Type B pancreatic cell (in vitro differentiated cells): ENCODE measurements at regions not wholly inside any gene's neighbourhood (a gene's known extent, or its start where the extent isn't known, plus 50 kb on each side); places are given as distances from the start of the nearest gene placed in this dataset.
"Not testable (repeated sequence)": the region's sequence is repeated elsewhere in the genome, so short reads cannot be mapped to it uniquely, and the experiment has no call there.

ENCODE experiments used
- DNase-seq: peaks from one replicate; pipeline ENCODE4 v3.0.0; 2021; ENCODE audit warnings: mixed read lengths; ENCODE audit not compliant: unreplicated experiment; ENCODE audit errors: extremely low spot score
- H3K27ac Mint-ChIP-seq: 2 replicates; pipeline ENCODE4 v1.8.0; 2021; ENCODE audit warnings: mild to moderate bottlenecking, mixed read lengths
- H3K27me3 Mint-ChIP-seq: 2 replicates; pipeline ENCODE4 v1.8.0; 2021; ENCODE audit warnings: mixed read lengths
- H3K36me3 Mint-ChIP-seq: 2 replicates; pipeline ENCODE4 v1.8.0; 2021; ENCODE audit warnings: mixed read lengths
- H3K4me1 Mint-ChIP-seq: one replicate; pipeline ENCODE4 v1.8.0; 2021; ENCODE audit warnings: mixed read lengths; ENCODE audit not compliant: unreplicated experiment
- H3K4me3 Mint-ChIP-seq: 2 replicates; pipeline ENCODE4 v1.8.0; 2021; ENCODE audit warnings: mild to moderate bottlenecking, mixed read lengths
- H3K9me3 Mint-ChIP-seq: 2 replicates; pipeline ENCODE4 v1.8.0; 2021; ENCODE audit warnings: mixed read lengths
- TF ChIP-seq, protein P1 (sequence below): fragments of 200-600 bp; sonication (generic); conservative IDR thresholded peaks from 2 replicates; pipeline ENCODE4 v1.5.0; 2021; ENCODE audit warnings: antibody characterized with exemption, mild to moderate bottlenecking

DNA sequence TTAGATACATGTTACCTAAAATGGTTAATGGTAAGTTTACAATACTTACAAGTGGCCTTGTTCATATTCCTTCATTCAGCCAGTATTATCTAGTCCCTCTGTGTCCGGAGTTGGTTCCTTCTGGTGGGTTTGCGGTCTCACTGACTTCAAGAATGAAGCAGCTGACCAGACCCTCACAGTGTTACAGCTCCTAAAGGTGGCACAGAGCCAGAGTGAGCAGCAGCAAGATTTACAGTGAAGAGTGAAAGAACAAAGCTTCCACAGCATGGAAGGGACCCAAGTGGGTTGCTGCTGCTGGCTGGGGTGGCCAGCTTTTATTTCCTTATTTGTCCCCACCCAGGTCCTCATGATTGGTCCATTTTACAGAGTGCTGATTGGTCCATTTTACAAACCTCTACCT lies 916.8 kb downstream of the MCTP2 start:
- H3K4me3 Mint-ChIP-seq, result no peak overlapping the region

DNA sequence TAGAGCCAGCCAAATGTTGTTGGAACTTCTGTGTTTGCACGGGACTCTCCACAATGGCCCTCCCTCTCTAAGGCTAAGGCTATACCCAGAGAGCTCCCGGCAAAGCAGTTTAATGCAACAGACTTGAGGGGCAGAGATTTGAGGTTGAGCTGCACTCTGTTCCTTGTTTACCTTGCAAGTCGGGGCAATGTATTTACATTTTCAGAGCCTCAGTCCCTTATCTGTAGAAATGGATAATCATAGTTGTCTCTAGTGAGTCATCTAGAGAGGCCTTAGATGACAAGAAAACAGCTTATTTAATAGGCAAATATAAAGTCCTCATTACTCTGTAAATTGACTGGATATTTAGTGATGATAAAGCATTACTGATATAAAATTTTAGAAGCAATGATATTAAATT lies 917.7 kb downstream of the MCTP2 start:
- TF ChIP-seq, protein P1, sequence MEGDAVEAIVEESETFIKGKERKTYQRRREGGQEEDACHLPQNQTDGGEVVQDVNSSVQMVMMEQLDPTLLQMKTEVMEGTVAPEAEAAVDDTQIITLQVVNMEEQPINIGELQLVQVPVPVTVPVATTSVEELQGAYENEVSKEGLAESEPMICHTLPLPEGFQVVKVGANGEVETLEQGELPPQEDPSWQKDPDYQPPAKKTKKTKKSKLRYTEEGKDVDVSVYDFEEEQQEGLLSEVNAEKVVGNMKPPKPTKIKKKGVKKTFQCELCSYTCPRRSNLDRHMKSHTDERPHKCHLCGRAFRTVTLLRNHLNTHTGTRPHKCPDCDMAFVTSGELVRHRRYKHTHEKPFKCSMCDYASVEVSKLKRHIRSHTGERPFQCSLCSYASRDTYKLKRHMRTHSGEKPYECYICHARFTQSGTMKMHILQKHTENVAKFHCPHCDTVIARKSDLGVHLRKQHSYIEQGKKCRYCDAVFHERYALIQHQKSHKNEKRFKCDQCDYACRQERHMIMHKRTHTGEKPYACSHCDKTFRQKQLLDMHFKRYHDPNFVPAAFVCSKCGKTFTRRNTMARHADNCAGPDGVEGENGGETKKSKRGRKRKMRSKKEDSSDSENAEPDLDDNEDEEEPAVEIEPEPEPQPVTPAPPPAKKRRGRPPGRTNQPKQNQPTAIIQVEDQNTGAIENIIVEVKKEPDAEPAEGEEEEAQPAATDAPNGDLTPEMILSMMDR, result no peak
- Mint-ChIP-seq H3K27ac (no peak overlapping the region), H3K36me3 (no peaks in the 10 kb centered on the region), H3K4me3 (no peak overlapping the region), H3K27me3 (no peaks in the 10 kb centered on the region), H3K4me1 (no peaks in the 10 kb centered on the region), H3K9me3 (peaks cover 16% of the 10 kb centered on the region)
- DNase-seq, result no peak

More for the DNA sequence above, 916.8 kb downstream of the MCTP2 start:
- Mint-ChIP-seq H3K27me3 (no peaks in the 10 kb centered on the region), H3K27ac (no peak overlapping the region), H3K36me3 (no peaks in the 10 kb centered on the region), H3K9me3 (peaks cover 7% of the 10 kb centered on the region), H3K4me1 (no peaks in the 10 kb centered on the region)
- TF ChIP-seq, protein P1, result no peak
- DNase-seq, result no peak

DNA sequence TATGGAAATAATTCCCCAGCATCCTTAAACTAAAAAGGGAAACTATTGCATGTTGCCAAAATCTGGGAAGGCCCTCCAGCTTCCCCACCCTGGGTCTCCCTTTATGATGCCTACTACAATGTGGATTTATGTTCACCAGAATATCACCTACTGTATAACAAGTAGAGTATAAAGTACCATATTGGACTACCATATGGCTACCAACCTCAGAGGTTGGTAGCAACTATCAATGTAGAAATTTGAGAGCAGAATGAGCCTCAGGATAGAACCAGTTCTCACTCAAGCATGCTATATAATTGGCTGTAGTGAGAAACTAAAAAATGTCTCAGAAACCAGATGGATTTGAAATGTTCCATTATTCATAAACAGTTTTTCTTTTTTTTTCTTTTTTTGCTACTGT lies 918.4 kb downstream of the MCTP2 start:
- Mint-ChIP-seq H3K4me3 (no peak overlapping the region), H3K27ac (no peak overlapping the region), H3K9me3 (peaks cover 16% of the 10 kb centered on the region), H3K27me3 (no peaks in the 10 kb centered on the region), H3K36me3 (no peaks in the 10 kb centered on the region), H3K4me1 (no peaks in the 10 kb centered on the region)
- TF ChIP-seq, protein P1, result no peak
- DNase-seq, result no peak

DNA sequence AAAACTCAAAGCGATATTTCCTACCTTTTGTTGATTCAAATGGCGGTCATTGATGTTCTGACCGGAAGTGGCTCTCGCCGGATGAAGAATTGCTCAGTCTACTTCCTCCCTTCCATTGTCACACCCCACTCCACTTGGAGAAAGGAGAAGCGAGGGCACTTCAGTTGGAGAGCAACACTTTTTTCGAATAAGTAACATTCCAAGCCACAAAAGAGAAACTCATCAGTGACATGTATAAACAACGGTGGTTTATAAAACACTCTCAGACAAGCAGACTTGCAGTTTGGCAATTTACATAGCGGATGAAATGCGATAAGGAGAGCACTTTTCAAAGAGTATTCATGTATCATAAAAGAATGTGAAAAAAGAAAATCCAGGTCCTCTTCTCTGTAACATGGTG lies 919.1 kb downstream of the MCTP2 start:
- H3K4me1 Mint-ChIP-seq, result no peaks in the 10 kb centered on the region
- H3K36me3 Mint-ChIP-seq, result no peaks in the 10 kb centered on the region
- no peaks in the 10 kb centered on the region for H3K27me3 Mint-ChIP-seq
- peaks cover 16% of the 10 kb centered on the region for H3K9me3 Mint-ChIP-seq
- no peak overlapping the region for H3K27ac Mint-ChIP-seq
- DNase-seq, result no peak
- TF ChIP-seq, protein P1, result no peak
- H3K4me3 Mint-ChIP-seq, result no peak overlapping the region

DNA sequence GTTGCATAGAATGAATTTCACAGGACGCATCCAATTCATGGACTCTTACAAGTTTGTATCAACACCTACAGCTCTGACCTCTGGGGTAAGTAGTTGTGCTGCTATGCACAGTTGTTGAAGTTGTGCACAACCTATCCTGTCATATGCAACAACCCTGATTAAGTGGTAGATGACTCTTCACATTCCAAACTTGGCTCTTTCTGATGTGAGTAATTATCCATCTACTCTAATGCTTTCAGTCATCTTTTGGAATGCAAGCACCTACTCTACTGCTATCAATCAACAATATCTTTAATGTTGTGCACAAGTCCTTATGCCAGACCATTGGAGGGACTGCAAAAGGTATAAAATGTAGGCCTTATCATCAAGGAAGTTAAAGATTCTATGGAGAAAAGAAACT lies 921.4 kb downstream of the MCTP2 start:
- no peak for DNase-seq
- H3K27ac Mint-ChIP-seq, result no peak overlapping the region
- TF ChIP-seq, protein P1, result no peak

DNA sequence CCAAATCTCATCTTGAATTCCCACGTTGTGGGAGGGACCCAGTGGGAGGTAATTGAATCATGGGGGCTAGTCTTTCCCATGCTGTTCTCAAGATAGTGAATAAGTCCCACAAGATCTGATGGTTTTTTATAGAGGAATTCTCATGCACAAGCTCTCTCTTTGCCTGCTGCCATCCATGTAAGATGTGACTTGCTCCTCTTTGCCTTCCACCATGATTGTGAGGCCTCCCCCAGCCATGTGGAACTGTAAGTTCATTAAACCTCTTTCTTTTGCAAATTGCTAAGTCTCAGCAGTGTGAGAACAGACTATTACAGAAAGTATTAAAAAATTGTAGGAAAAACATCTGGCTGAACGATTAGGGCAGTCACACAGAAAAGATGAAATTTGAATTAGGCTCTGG lies 921.8 kb downstream of the MCTP2 start:
- H3K36me3 Mint-ChIP-seq, H3K4me1 Mint-ChIP-seq, H3K27ac Mint-ChIP-seq, H3K27me3 Mint-ChIP-seq, DNase-seq, H3K4me3 Mint-ChIP-seq: not testable (repeated sequence)
- H3K9me3 Mint-ChIP-seq, result peaks cover 16% of the 10 kb centered on the region

More for the DNA sequence above, 921.4 kb downstream of the MCTP2 start:
- no peak overlapping the region for H3K4me3 Mint-ChIP-seq
- H3K4me1 Mint-ChIP-seq, result no peaks in the 10 kb centered on the region
- H3K27me3 Mint-ChIP-seq, result no peaks in the 10 kb centered on the region
- no peaks in the 10 kb centered on the region for H3K36me3 Mint-ChIP-seq
- H3K9me3 Mint-ChIP-seq, result peaks cover 16% of the 10 kb centered on the region
